Nephron (organoid): ENCODE measurements at regions not wholly inside any gene's neighbourhood (a gene's known extent, or its start where the extent isn't known, plus 50 kb on each side); places are given as distances from the start of the nearest gene placed in this dataset.

ENCODE experiments used
- H3K27ac Mint-ChIP-seq, 3 experiments: 2 replicates each; pipeline ENCODE4 v1.8.0; 2020; ENCODE audit warnings: mixed read lengths in 3 of 3, mild to moderate bottlenecking in 2 of 3, moderate library complexity in 1 of 3
- H3K27me3 Mint-ChIP-seq: 2 replicates; pipeline ENCODE4 v1.8.0; 2021; ENCODE audit warnings: low read depth, mild to moderate bottlenecking, moderate library complexity, mixed read lengths
- H3K36me3 Mint-ChIP-seq: 2 replicates; pipeline ENCODE4 v1.8.0; 2020; ENCODE audit warnings: low read depth, mixed read lengths
- H3K4me1 Mint-ChIP-seq: 2 replicates; pipeline ENCODE4 v1.8.0; 2020; ENCODE audit warnings: mixed read lengths
- H3K4me3 Mint-ChIP-seq, 3 experiments: 2 replicates each; pipeline ENCODE4 v1.8.0; 2020; ENCODE audit warnings: mild to moderate bottlenecking in 3 of 3, mixed read lengths in 3 of 3, moderate library complexity in 2 of 3
- H3K9me3 Mint-ChIP-seq: 2 replicates; pipeline ENCODE4 v1.8.0; 2020; ENCODE audit warnings: mixed read lengths
- CTCF ChIP-seq, 3 experiments: fragments of 200-600 bp; sonication (generic); IDR thresholded peaks; one replicate each; pipeline ENCODE4 v1.5.0; 2021; ENCODE audit warnings: antibody characterized with exemption in 3 of 3; ENCODE audit not compliant: unreplicated experiment in 3 of 3

GRCh38 chr5:93057311-93057710 lies 523.7 kb downstream of the NR2F1-AS1 start:
- no peak for TF ChIP-seq CTCF (IDR thresholded peaks at IDR 0.05; ENCODE audit: unreplicated experiment in 3 of 3)
- H3K4me3 Mint-ChIP-seq = no peak overlapping the region

GRCh38 chr5:93055971-93056370 lies 525.0 kb downstream of the NR2F1-AS1 start:
- Mint-ChIP-seq H3K27me3 (no peaks in the 10 kb centered on the region), H3K4me3 (no peak overlapping the region), H3K9me3 (no peaks in the 10 kb centered on the region), H3K27ac (no peak overlapping the region), H3K36me3 (no peaks in the 10 kb centered on the region), H3K4me1 (no peaks in the 10 kb centered on the region)
- TF ChIP-seq CTCF (IDR thresholded peaks at IDR 0.05; ENCODE audit: unreplicated experiment in 3 of 3) = no peak

More at GRCh38 chr5:93057311-93057710, 523.7 kb downstream of the NR2F1-AS1 start:
- Mint-ChIP-seq H3K27me3 (no peaks in the 10 kb centered on the region), H3K4me1 (no peaks in the 10 kb centered on the region), H3K36me3 (no peaks in the 10 kb centered on the region), H3K27ac (no peak overlapping the region), H3K9me3 (no peaks in the 10 kb centered on the region)

- Mint-ChIP-seq H3K4me3 (no peak overlapping the region), H3K27ac (no peak overlapping the region), H3K9me3 (no peaks in the 10 kb centered on the region), H3K27me3 (no peaks in the 10 kb centered on the region), H3K4me1 (no peaks in the 10 kb centered on the region), H3K36me3 (no peaks in the 10 kb centered on the region)
- no peak for TF ChIP-seq CTCF (IDR thresholded peaks at IDR 0.05; ENCODE audit: unreplicated experiment in 3 of 3)
Measured at GRCh38 chr5:93055561-93055960, 525.5 kb downstream of the NR2F1-AS1 start.

GRCh38 chr5:93054424-93055163 lies 526.4 kb downstream of the NR2F1-AS1 start:
- TF ChIP-seq CTCF (IDR thresholded peaks at IDR 0.05; ENCODE audit: unreplicated experiment in 3 of 3) = no peak
- H3K27me3 Mint-ChIP-seq = no peaks in the 10 kb centered on the region
- H3K9me3 Mint-ChIP-seq = no peaks in the 10 kb centered on the region

GRCh38 chr5:93053825-93054224 lies 527.2 kb downstream of the NR2F1-AS1 start:
- TF ChIP-seq CTCF (IDR thresholded peaks at IDR 0.05; ENCODE audit: unreplicated experiment in 3 of 3) = no peak
- H3K4me1 Mint-ChIP-seq = no peaks in the 10 kb centered on the region
- no peaks in the 10 kb centered on the region for H3K27me3 Mint-ChIP-seq
- H3K36me3 Mint-ChIP-seq = no peaks in the 10 kb centered on the region
- no peak overlapping the region for H3K4me3 Mint-ChIP-seq
- no peaks in the 10 kb centered on the region for H3K9me3 Mint-ChIP-seq
- no peak overlapping the region for H3K27ac Mint-ChIP-seq

More at GRCh38 chr5:93054424-93055163, 526.4 kb downstream of the NR2F1-AS1 start:
- no peaks in the 10 kb centered on the region for H3K36me3 Mint-ChIP-seq
- no peak overlapping the region for H3K4me3 Mint-ChIP-seq
- H3K4me1 Mint-ChIP-seq = no peaks in the 10 kb centered on the region
- H3K27ac Mint-ChIP-seq = no peak overlapping the region

- Mint-ChIP-seq H3K4me3 (no peak overlapping the region), H3K27ac (no peak overlapping the region), H3K9me3 (no peaks in the 10 kb centered on the region), H3K27me3 (no peaks in the 10 kb centered on the region), H3K36me3 (no peaks in the 10 kb centered on the region), H3K4me1 (no peaks in the 10 kb centered on the region)
- no peak for TF ChIP-seq CTCF (IDR thresholded peaks at IDR 0.05; ENCODE audit: unreplicated experiment in 3 of 3)
Measured at GRCh38 chr5:93048858-93049257, 532.2 kb downstream of the NR2F1-AS1 start.
